ENCODE measurements at regions not wholly inside any gene's neighbourhood (a gene's known extent, or its start where the extent isn't known, plus 50 kb on each side); places are given as distances from the start of the nearest gene placed in this dataset.

GRCh38 chr18:56329536-56329935 is 308.9 kb downstream of the TXNL1 start:
- no peak for TF ChIP-seq CTCF (IDR thresholded peaks at IDR 0.05)
- TF ChIP-seq REST (IDR thresholded peaks at IDR 0.05; ENCODE audit: insufficient read depth in 1 of 2, low read depth in 2 of 2, low read length in 1 of 2): no peak
- TF ChIP-seq POLR2AphosphoS5 (IDR thresholded peaks at IDR 0.05; ENCODE audit: low read depth, low read length): no peak
- TF ChIP-seq SIN3A (IDR thresholded peaks at IDR 0.05; ENCODE audit: borderline replicate concordance, insufficient read depth, low read depth, low read length): no peak
- no peak for TF ChIP-seq TCF7L2 (IDR thresholded peaks at IDR 0.05; ENCODE audit: low read depth, low read length)

All from Panc1 (cell line).